Skin epidermis (tissue), 12 donors: ENCODE measurements at regions not wholly inside any gene's neighbourhood (a gene's known extent, or its start where the extent isn't known, plus 50 kb on each side); places are given as distances from the start of the nearest gene placed in this dataset.
A peak's percentile ranks its signal among the peaks of the same experiment; 100 is the strongest.

Experiments used
- H3K27ac ChIP-seq, 21 experiments: fragments of 200-600 bp; sonication (generic) in 11 of 21; one replicate each; pipeline ENCODE4 v1.5.0; 2020; ENCODE audit warnings: mild to moderate bottlenecking in 3 of 21, inconsistent platforms in 2 of 21, moderate library complexity in 2 of 21
- H3K4me3 ChIP-seq, 7 experiments: fragments of 200-600 bp; sonication (generic) in 2 of 7; one replicate each; pipeline ENCODE4 v1.5.0; 2020; ENCODE audit warnings: inconsistent platforms in 2 of 7, mild to moderate bottlenecking in 2 of 7, moderate library complexity in 1 of 7

- H3K27ac ChIP-seq = no peak overlapping the region
- H3K4me3 ChIP-seq = no peak overlapping the region
Measured at GRCh38 chr20:6715401-6715941, 52.0 kb upstream of the BMP2 start.

- no peak overlapping the region for H3K27ac ChIP-seq
- no peak overlapping the region for H3K4me3 ChIP-seq
Measured at GRCh38 chr20:6714279-6714711, 53.2 kb upstream of the BMP2 start.

- no peak overlapping the region for H3K27ac ChIP-seq
- H3K4me3 ChIP-seq = no peak overlapping the region
Measured at GRCh38 chr20:6711951-6712649, 55.4 kb upstream of the BMP2 start.

GRCh38 chr20:6709910-6710595 is 57.4 kb upstream of the BMP2 start:
- H3K27ac ChIP-seq = no peak overlapping the region
- H3K4me3 ChIP-seq = no peak overlapping the region

GRCh38 chr20:6708010-6708409 is 59.5 kb upstream of the BMP2 start:
- no peak overlapping the region for H3K27ac ChIP-seq
- no peak overlapping the region for H3K4me3 ChIP-seq

- Histone ChIP-seq H3K4me3 (no peak overlapping the region), H3K27ac (no peak overlapping the region)
Measured at GRCh38 chr20:6707321-6707831, 60.1 kb upstream of the BMP2 start.

- Histone ChIP-seq H3K4me3 (no peak overlapping the region), H3K27ac (no peak overlapping the region)
Measured at GRCh38 chr20:6705926-6706548, 61.4 kb upstream of the BMP2 start.

GRCh38 chr20:6705106-6705766 is 62.2 kb upstream of the BMP2 start:
- H3K27ac ChIP-seq = peak overlapping the region in 3 of 21 experiments; percentile 13 to 79 (median 58)

GRCh38 chr20:6704132-6704861 is 63.2 kb upstream of the BMP2 start:
- H3K27ac ChIP-seq = peak overlapping the region in 6 of 21 experiments; percentile 13 to 79 (median 49)

More at GRCh38 chr20:6705106-6705766, 62.2 kb upstream of the BMP2 start:
- H3K4me3 ChIP-seq = no peak overlapping the region

GRCh38 chr20:6703656-6704055 is 63.8 kb upstream of the BMP2 start:
- Histone ChIP-seq H3K27ac (peak overlapping the region in 4 of 21 experiments; percentile 18 to 79 (median 58)), H3K4me3 (no peak overlapping the region)

More at GRCh38 chr20:6704132-6704861, 63.2 kb upstream of the BMP2 start:
- no peak overlapping the region for H3K4me3 ChIP-seq

- no peak overlapping the region for H3K4me3 ChIP-seq
- no peak overlapping the region for H3K27ac ChIP-seq
Measured at GRCh38 chr20:6703047-6703446, 64.4 kb upstream of the BMP2 start.

GRCh38 chr20:6702144-6702543 is 65.3 kb upstream of the BMP2 start:
- H3K27ac ChIP-seq = no peak overlapping the region
- H3K4me3 ChIP-seq = no peak overlapping the region

GRCh38 chr20:6700563-6701329 is 66.7 kb upstream of the BMP2 start:
- Histone ChIP-seq H3K27ac (no peak overlapping the region), H3K4me3 (no peak overlapping the region)

- H3K27ac ChIP-seq = no peak overlapping the region
- H3K4me3 ChIP-seq = no peak overlapping the region
Measured at GRCh38 chr20:6699921-6700562, 67.4 kb upstream of the BMP2 start.

- no peak overlapping the region for H3K27ac ChIP-seq
- no peak overlapping the region for H3K4me3 ChIP-seq
Measured at GRCh38 chr20:6698723-6699122, 68.8 kb upstream of the BMP2 start.

- H3K27ac ChIP-seq = no peak overlapping the region
- H3K4me3 ChIP-seq = no peak overlapping the region
Measured at GRCh38 chr20:6698056-6698455, 69.4 kb upstream of the BMP2 start.

GRCh38 chr20:6697228-6697972 is 70.1 kb upstream of the BMP2 start:
- Histone ChIP-seq H3K4me3 (no peak overlapping the region), H3K27ac (no peak overlapping the region)
